Psoas muscle (tissue), 7 donors: ENCODE measurements at regions not wholly inside any gene's neighbourhood (a gene's known extent, or its start where the extent isn't known, plus 50 kb on each side); places are given as distances from the start of the nearest gene placed in this dataset.

Experiments
- ATAC-seq, 4 donors: fragments of 200-7000 bp; cut with Tn5 transposase; one replicate each; pipeline ENCODE4 v1.9.1; 2020; ENCODE audit warnings: moderate library complexity in 3 of 4, mild to moderate bottlenecking in 2 of 4
- DNase-seq, 2 donors: peaks; one replicate each; pipeline ENCODE4 v3.0.0-alpha.2; 2020
- H3K27ac ChIP-seq: fragments of 200-600 bp; one replicate; pipeline ENCODE4 v1.8.0; 2022
- H3K27me3 ChIP-seq, 3 donors: fragments of 200-600 bp in 1 of 3; one replicate each; pipeline versions ENCODE4 v1.6.1 to v1.8.0; 2013 to 2022; ENCODE audit warnings: low read length in 2 of 3, mild to moderate bottlenecking in 2 of 3, moderate library complexity in 1 of 3; ENCODE audit not compliant: insufficient read depth in 3 of 3
- H3K36me3 ChIP-seq, 2 donors: fragments of 200-600 bp in 1 of 2; one replicate each; pipeline versions ENCODE4 v1.6.1 to v1.8.0; 2013 to 2022; ENCODE audit warnings: low read depth in 1 of 2, mild to moderate bottlenecking in 1 of 2, moderate library complexity in 1 of 2; ENCODE audit not compliant: insufficient read depth in 1 of 2
- H3K4me1 ChIP-seq: fragments of 200-600 bp; one replicate; pipeline ENCODE4 v1.8.0; 2022
- H3K4me3 ChIP-seq: fragments of 200-600 bp; one replicate; pipeline ENCODE4 v1.8.0; 2022; ENCODE audit warnings: mild to moderate bottlenecking
- H3K9me3 ChIP-seq: fragments of 200-600 bp; one replicate; pipeline ENCODE4 v1.8.0; 2022
- CTCF ChIP-seq: fragments of 200-600 bp; IDR thresholded peaks from one replicate; pipeline ENCODE4 v1.8.0; 2022; ENCODE audit warnings: antibody characterized with exemption
- WGBS, 3 donors: extraction: QIAGEN DNeasy Blood & Tissue Kit; methylation state at CpG; one replicate each; pipeline versions ENCODE4 v1.1.6 to v1.1.7; 2013; 5-methylcytosine and 5-hydroxymethylcytosine counted together
- intact Hi-C, 2 donors: fragments of 100-400 bp; cut with DNase I; formaldehyde crosslinking; loops; one replicate each; pipeline versions ENCODE4 v1.11.0 to v1.14.2; 2022
- donor health status: healthy with polysubstance abuse.
- donor health status: DM: no; HTN: no; CAD: no; lungs with moderate emphysema.
- donor health status: Bipolar disorder and iron deficiency.
- donor health status: healthy.
- donor health status: DM: yes; HTN: yes; CAD: no.
- donor health status: DM: no; HTN: no; CAD: no.
- donor health status: DM: yes; HTN: yes; CAD: no.

- no peak overlapping the region for H3K27ac ChIP-seq
- H3K4me1 ChIP-seq: no peaks in the 10 kb centered on the region
- WGBS, 3 donors: 48 to 80% (median 56%) methylated on average over 2 of the region's 2 CpGs
- H3K36me3 ChIP-seq: no peaks in the 10 kb centered on the region
- ATAC-seq: no peak
- H3K9me3 ChIP-seq: no peaks in the 10 kb centered on the region
- no peak for TF ChIP-seq CTCF
- no peak for DNase-seq
- H3K4me3 ChIP-seq: no peak overlapping the region
- intact Hi-C loops: no loop called here
- H3K27me3 ChIP-seq: no peaks in the 10 kb centered on the region
These were observed 1218.1 kb downstream of the GALC start for GRCh38 chr14:86774916-86775315.

DNA sequence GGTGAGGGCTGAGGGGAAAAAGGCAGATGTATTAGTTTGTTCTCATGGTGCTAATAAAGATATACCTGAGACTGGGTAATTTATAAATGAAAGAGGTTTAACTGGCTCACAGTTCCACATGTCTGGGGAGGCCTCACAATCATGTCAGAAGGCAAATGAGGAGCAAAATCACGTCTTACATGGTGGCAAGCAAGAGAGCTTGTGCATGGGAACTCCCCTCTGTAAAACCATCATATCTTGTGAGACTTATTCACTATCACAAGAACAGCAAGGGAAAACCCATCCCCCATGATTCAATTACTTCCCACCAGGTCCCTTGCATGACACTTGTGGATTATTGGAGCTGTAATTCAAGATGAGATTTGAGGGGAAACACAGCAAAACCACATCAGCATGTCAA, 1220.9 kb downstream of the GALC start:
- H3K36me3 ChIP-seq: no peaks in the 10 kb centered on the region
- no peak for TF ChIP-seq CTCF
- no peaks in the 10 kb centered on the region for H3K9me3 ChIP-seq
- no peak overlapping the region for H3K4me3 ChIP-seq
- no peak overlapping the region for H3K27ac ChIP-seq
- H3K27me3 ChIP-seq: no peaks in the 10 kb centered on the region
- WGBS, 3 donors: 50 to 56% (median 53%) methylated on average over 1 of the region's 1 CpG
- ATAC-seq: no peak
- H3K4me1 ChIP-seq: no peaks in the 10 kb centered on the region
- no peak for DNase-seq
- intact Hi-C loops: no loop called here

DNA sequence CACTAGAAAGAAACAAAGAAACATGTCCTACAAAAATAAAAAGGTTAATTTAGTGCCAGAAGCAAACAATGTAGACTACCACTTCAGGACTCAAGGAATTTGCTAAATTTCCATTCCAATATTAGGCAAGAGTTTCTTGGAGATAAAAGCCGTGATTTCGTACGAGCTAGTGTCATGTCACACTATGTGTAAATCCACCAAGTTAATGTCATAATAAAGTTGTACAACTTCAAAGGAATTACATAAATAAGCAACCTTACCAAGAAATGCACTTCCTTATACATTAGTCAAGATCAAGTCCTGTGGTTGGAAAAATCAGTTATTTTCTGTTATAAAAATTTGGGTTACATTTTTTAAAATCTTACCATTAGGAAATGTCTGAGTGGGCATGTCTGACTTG, 1222.8 kb downstream of the GALC start:
- intact Hi-C loops: no loop called here
- Histone ChIP-seq H3K9me3 (no peaks in the 10 kb centered on the region), H3K4me3 (no peak overlapping the region), H3K4me1 (no peaks in the 10 kb centered on the region), H3K27ac (no peak overlapping the region), H3K27me3 (no peaks in the 10 kb centered on the region), H3K36me3 (no peaks in the 10 kb centered on the region)
- no peak for ATAC-seq
- DNase-seq: no peak
- WGBS, 3 donors: 85 to 92% (median 92%) methylated on average over 3 of the region's 3 CpGs
- TF ChIP-seq CTCF: no peak

- Histone ChIP-seq H3K36me3 (no peaks in the 10 kb centered on the region), H3K27me3 (no peaks in the 10 kb centered on the region), H3K27ac (no peak overlapping the region), H3K4me3 (no peak overlapping the region), H3K4me1 (no peaks in the 10 kb centered on the region), H3K9me3 (no peaks in the 10 kb centered on the region)
- TF ChIP-seq CTCF: no peak
- intact Hi-C loops: no loop called here
- 73 to 85% (median 78%) methylated on average over 4 of the region's 4 CpGs for WGBS, 3 donors
- ATAC-seq (no peak), DNase-seq (no peak)
These were observed 1226.5 kb downstream of the GALC start for GRCh38 chr14:86766469-86766868.

DNA sequence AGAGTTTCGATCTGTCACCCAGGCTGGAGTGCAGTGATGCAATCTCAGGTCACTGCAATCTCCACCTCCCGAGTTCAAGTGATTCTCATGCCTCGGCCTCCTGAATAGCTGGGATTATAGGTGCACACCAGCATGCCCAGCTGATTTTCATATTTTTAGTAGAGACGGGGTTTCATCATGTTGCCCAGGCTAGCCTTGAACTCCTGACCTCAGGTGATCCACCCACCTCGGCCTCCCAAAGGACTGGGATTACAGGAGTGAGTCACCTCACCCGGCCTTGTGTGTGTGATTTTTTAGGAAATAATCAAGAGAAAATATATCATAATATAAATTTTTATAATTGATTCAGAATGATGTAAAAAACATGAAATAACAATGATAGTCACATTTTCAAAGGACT, 1231.4 kb downstream of the GALC start:
- intact Hi-C loops: no loop called here
- no peaks in the 10 kb centered on the region for H3K27me3 ChIP-seq
- WGBS, 3 donors: 85 to 91% (median 88%) methylated on average over 6 of the region's 6 CpGs
- no peaks in the 10 kb centered on the region for H3K9me3 ChIP-seq
- DNase-seq: no peak
- no peaks in the 10 kb centered on the region for H3K4me1 ChIP-seq
- no peak overlapping the region for H3K27ac ChIP-seq
- H3K36me3 ChIP-seq: no peaks in the 10 kb centered on the region
- TF ChIP-seq CTCF: no peak
- ATAC-seq: no peak
- H3K4me3 ChIP-seq: no peak overlapping the region
